ENCODE measurements at regions not wholly inside any gene's neighbourhood (a gene's known extent, or its start where the extent isn't known, plus 50 kb on each side); places are given as distances from the start of the nearest gene placed in this dataset.

DNA sequence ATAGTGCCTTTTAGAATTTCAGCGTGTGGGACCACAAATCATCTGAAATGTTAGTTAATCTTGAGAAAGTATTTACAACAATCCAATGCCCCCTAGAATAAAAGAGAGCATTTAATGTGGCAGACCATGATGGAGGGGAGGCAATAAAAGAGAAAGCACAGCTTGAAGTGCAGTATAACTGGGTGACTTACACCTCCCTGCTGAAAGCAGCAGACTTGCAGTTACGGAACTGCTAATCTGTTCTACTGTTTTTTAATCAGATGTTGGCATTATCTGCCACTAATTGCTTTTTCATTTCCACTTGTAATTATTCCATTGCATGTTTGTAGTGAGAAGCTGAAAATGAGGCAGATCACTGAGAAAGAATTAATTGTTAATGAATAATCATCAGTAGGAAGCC, 130.5 kb upstream of the ITGA4 start:
- H3K9me3 ChIP-seq (ENCODE audit: control insufficient read depth in 2 of 2, low read length in 2 of 2) = no peaks in the 10 kb centered on the region
- no peak overlapping the region for H3K27ac ChIP-seq (ENCODE audit: insufficient read depth, low read length, poor library complexity, severe bottlenecking)
- DNase-seq = no peak
- no peak overlapping the region for H3K4me3 ChIP-seq (ENCODE audit: low read depth, low read length)
- H3K4me3 Mint-ChIP-seq = no peak overlapping the region
- peaks cover 7% of the 10 kb centered on the region for H3K36me3 Mint-ChIP-seq
- H3K4me1 Mint-ChIP-seq = peaks cover 0 to 2% (median 0%) of the 10 kb centered on the region in 4 donors
- no peak for ATAC-seq (ENCODE audit: low read depth in 2 of 2)
- H3K27me3 Mint-ChIP-seq = peaks cover 5% of the 10 kb centered on the region
- peaks cover 2 to 12% (median 5%) of the 10 kb centered on the region in 7 donors for H3K9me3 Mint-ChIP-seq
- H3K27me3 ChIP-seq (ENCODE audit: control insufficient read depth, insufficient read depth, low read length) = no peaks in the 10 kb centered on the region
- H3K36me3 ChIP-seq (ENCODE audit: control insufficient read depth, insufficient read depth, low read length) = no peaks in the 10 kb centered on the region
- no peak overlapping the region for H3K27ac Mint-ChIP-seq
- no peaks in the 10 kb centered on the region for H3K4me1 ChIP-seq (ENCODE audit: control insufficient read depth, insufficient read depth, low read length, poor library complexity, severe bottlenecking)

GRCh38 chr2:181330286-181330685, 126.9 kb upstream of the ITGA4 start:
- Mint-ChIP-seq H3K4me1 (peaks cover 0 to 13% (median 1%) of the 10 kb centered on the region in 4 donors), H3K9me3 (peaks cover 2 to 12% (median 4%) of the 10 kb centered on the region in 7 donors), H3K27ac (no peak overlapping the region), H3K27me3 (no peaks in the 10 kb centered on the region), H3K36me3 (peaks cover 7% of the 10 kb centered on the region), H3K4me3 (no peak overlapping the region)
- Histone ChIP-seq H3K36me3 (ENCODE audit: control insufficient read depth, insufficient read depth, low read length) (no peaks in the 10 kb centered on the region), H3K27ac (ENCODE audit: insufficient read depth, low read length, poor library complexity, severe bottlenecking) (no peak overlapping the region), H3K4me3 (ENCODE audit: low read depth, low read length) (no peak overlapping the region), H3K9me3 (ENCODE audit: control insufficient read depth in 2 of 2, low read length in 2 of 2) (no peaks in the 10 kb centered on the region), H3K4me1 (ENCODE audit: control insufficient read depth, insufficient read depth, low read length, poor library complexity, severe bottlenecking) (peaks cover 4% of the 10 kb centered on the region), H3K27me3 (ENCODE audit: control insufficient read depth, insufficient read depth, low read length) (no peaks in the 10 kb centered on the region)
- DNase-seq (no peak), ATAC-seq (ENCODE audit: low read depth in 2 of 2) (no peak)

DNA sequence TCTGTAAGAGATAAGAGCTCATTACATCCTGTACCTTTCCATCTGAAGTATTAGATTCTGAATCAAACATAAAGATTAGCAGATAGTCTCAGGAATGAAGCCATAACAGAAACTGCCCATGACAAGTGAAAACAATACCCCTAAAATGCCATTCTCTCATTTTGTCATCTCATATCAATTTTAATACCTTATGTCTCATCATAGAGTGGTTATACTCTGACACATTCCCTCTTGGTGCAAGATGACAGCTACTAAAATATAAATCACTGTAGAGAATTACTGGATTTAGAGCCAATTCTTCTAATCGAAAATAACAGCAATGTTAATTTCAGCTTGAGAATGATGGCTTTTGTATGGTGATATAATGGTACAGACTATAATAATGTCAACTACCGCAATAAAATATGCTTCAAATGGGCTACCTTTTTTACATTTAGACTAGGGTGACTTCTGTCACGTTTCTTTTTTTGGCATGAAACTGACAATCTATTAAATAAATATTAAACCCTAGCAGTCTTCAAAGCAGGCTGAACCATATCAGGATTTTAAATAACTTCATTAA, 125.1 kb upstream of the ITGA4 start:
- no peak for DNase-seq
- Histone ChIP-seq H3K4me1 (ENCODE audit: control insufficient read depth, insufficient read depth, low read length, poor library complexity, severe bottlenecking) (peaks cover 4% of the 10 kb centered on the region), H3K27me3 (ENCODE audit: control insufficient read depth, insufficient read depth, low read length) (no peaks in the 10 kb centered on the region), H3K27ac (ENCODE audit: insufficient read depth, low read length, poor library complexity, severe bottlenecking) (no peak overlapping the region), H3K4me3 (ENCODE audit: low read depth, low read length) (no peak overlapping the region), H3K9me3 (ENCODE audit: control insufficient read depth in 2 of 2, low read length in 2 of 2) (no peaks in the 10 kb centered on the region), H3K36me3 (ENCODE audit: control insufficient read depth, insufficient read depth, low read length) (no peaks in the 10 kb centered on the region)
- Mint-ChIP-seq H3K9me3 (peaks cover 0 to 12% (median 4%) of the 10 kb centered on the region in 7 donors), H3K36me3 (peaks cover 7% of the 10 kb centered on the region), H3K27me3 (no peaks in the 10 kb centered on the region), H3K4me3 (no peak overlapping the region), H3K27ac (no peak overlapping the region), H3K4me1 (peaks cover 0 to 13% (median 1%) of the 10 kb centered on the region in 4 donors)
- ATAC-seq (ENCODE audit: low read depth in 2 of 2) = no peak

DNA sequence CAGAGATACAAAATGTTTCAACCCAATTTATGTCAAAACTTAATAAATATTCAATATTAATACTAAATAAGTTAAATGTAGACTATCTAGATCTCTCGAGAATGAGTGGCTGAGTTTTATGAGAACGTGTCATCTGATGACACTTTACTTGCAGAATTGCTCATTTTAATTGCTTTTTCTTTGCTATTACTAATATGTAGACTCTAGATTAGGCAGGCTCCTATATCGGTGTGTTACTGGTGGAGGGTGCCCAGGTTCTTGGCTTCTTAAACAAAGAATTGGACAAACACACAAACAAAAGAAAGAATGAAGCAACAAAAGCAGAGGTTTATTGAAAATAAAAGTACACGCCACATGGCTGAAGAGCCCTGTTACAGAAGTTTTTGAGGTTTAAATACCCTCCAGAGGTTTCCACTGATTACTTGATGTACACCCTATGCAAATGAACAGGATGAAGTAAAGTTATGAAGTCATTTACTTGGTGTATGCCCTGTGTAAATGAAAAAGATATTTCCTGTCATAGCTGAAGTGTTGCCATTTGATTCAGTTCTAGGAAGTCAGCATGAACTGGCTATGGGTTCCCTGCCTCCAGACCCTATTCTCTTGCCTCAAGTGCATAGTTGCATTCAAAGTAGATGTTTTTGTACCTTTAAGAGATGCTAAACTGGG, 122.9 kb upstream of the ITGA4 start:
- Histone ChIP-seq H3K36me3 (ENCODE audit: control insufficient read depth, insufficient read depth, low read length) (no peaks in the 10 kb centered on the region), H3K4me3 (ENCODE audit: low read depth, low read length) (no peak overlapping the region), H3K9me3 (ENCODE audit: control insufficient read depth in 2 of 2, low read length in 2 of 2) (no peaks in the 10 kb centered on the region), H3K27ac (ENCODE audit: insufficient read depth, low read length, poor library complexity, severe bottlenecking) (no peak overlapping the region), H3K4me1 (ENCODE audit: control insufficient read depth, insufficient read depth, low read length, poor library complexity, severe bottlenecking) (peaks cover 4% of the 10 kb centered on the region), H3K27me3 (ENCODE audit: control insufficient read depth, insufficient read depth, low read length) (no peaks in the 10 kb centered on the region)
- Mint-ChIP-seq H3K36me3 (peaks cover 1% of the 10 kb centered on the region), H3K27me3 (no peaks in the 10 kb centered on the region), H3K27ac (peak overlapping the region in 2 of 3 donors; percentile 44 to 70), H3K4me3 (no peak overlapping the region), H3K4me1 (peaks cover 0 to 13% (median under 1%) of the 10 kb centered on the region in 4 donors), H3K9me3 (peaks cover 0 to 11% (median 1%) of the 10 kb centered on the region in 7 donors)
- DNase-seq = peak in 1 of 3 donors; percentile 63
- peak; percentile 74 to 79 for ATAC-seq (ENCODE audit: low read depth in 2 of 2)

DNA sequence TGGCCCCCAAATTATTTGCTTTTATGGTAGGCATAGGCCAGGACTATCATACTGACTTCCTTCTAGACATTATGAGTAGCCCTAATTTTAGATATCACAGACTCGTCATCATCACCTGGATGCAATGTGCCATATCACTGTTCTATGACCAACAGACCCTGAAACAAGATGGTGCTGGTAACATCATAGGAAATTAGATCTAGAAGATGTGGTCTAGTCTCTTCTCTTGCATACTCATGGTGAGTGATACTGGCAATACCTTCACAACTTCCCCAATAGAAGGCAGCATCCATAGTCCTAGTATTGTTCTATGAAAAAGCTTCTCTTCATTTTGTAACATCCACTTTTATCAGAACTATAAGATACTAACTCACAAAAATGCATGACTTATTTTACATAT, 116.3 kb upstream of the ITGA4 start:
- ATAC-seq (ENCODE audit: low read depth in 2 of 2) (no peak), DNase-seq (no peak)
- H3K4me3 Mint-ChIP-seq = no peak overlapping the region
- Histone ChIP-seq H3K27me3 (ENCODE audit: control insufficient read depth, insufficient read depth, low read length) (no peaks in the 10 kb centered on the region), H3K4me3 (ENCODE audit: low read depth, low read length) (no peak overlapping the region), H3K27ac (ENCODE audit: insufficient read depth, low read length, poor library complexity, severe bottlenecking) (no peak overlapping the region), H3K9me3 (ENCODE audit: control insufficient read depth in 2 of 2, low read length in 2 of 2) (no peaks in the 10 kb centered on the region), H3K4me1 (ENCODE audit: control insufficient read depth, insufficient read depth, low read length, poor library complexity, severe bottlenecking) (no peaks in the 10 kb centered on the region), H3K36me3 (ENCODE audit: control insufficient read depth, insufficient read depth, low read length) (no peaks in the 10 kb centered on the region)
- peaks cover 10% of the 10 kb centered on the region for H3K36me3 Mint-ChIP-seq
- no peak overlapping the region for H3K27ac Mint-ChIP-seq
- H3K27me3 Mint-ChIP-seq = no peaks in the 10 kb centered on the region
- peaks cover 0 to 5% (median 0%) of the 10 kb centered on the region in 7 donors for H3K9me3 Mint-ChIP-seq
- peaks cover 0 to 3% (median 0%) of the 10 kb centered on the region in 4 donors for H3K4me1 Mint-ChIP-seq

DNA sequence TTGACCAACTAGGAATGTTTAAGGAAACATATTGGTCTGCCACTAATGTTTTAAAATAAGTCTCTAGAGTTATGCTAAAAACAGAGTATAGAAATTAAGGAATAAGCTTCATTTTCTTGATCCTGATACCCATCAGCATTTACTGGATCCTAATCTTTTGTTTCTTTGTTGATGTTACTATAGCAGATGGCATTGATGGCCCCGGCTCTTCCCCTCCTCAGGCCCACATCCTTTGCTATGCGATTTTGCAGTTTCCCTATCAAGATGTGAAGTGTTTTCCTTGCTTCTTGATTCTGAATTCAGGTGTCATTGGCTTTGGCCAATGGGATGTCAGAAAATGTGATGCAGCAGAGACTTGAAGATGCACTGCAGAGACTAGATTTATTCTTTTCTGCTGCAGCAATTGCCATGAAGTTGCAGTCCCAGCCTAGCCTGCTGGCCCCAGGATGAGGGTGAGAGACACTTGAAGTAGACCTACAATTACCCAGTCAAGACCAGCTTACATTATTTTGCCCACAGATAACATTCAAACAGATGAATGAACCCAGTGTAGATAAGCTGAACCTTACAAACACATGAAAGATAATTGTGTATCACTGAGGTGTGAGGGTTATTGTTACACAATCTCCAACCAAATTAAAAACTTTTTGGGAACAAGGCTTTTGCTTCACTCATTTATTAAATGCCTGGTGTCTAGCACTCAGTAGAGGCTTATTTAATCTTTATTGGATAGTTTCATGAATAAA, 115.2 kb upstream of the ITGA4 start:
- no peak overlapping the region for H3K4me3 Mint-ChIP-seq
- peaks cover 10% of the 10 kb centered on the region for H3K36me3 Mint-ChIP-seq
- H3K27me3 Mint-ChIP-seq = no peaks in the 10 kb centered on the region
- Histone ChIP-seq H3K4me1 (ENCODE audit: control insufficient read depth, insufficient read depth, low read length, poor library complexity, severe bottlenecking) (no peaks in the 10 kb centered on the region), H3K27ac (ENCODE audit: insufficient read depth, low read length, poor library complexity, severe bottlenecking) (no peak overlapping the region), H3K4me3 (ENCODE audit: low read depth, low read length) (no peak overlapping the region), H3K27me3 (ENCODE audit: control insufficient read depth, insufficient read depth, low read length) (no peaks in the 10 kb centered on the region), H3K9me3 (ENCODE audit: control insufficient read depth in 2 of 2, low read length in 2 of 2) (no peaks in the 10 kb centered on the region), H3K36me3 (ENCODE audit: control insufficient read depth, insufficient read depth, low read length) (no peaks in the 10 kb centered on the region)
- DNase-seq (no peak), ATAC-seq (ENCODE audit: low read depth in 2 of 2) (no peak)
- peak overlapping the region in 1 of 3 donors; percentile 10 for H3K27ac Mint-ChIP-seq
- H3K4me1 Mint-ChIP-seq = peaks cover 0 to 3% (median 0%) of the 10 kb centered on the region in 4 donors
- H3K9me3 Mint-ChIP-seq = peaks cover 0 to 5% (median 0%) of the 10 kb centered on the region in 7 donors

DNA sequence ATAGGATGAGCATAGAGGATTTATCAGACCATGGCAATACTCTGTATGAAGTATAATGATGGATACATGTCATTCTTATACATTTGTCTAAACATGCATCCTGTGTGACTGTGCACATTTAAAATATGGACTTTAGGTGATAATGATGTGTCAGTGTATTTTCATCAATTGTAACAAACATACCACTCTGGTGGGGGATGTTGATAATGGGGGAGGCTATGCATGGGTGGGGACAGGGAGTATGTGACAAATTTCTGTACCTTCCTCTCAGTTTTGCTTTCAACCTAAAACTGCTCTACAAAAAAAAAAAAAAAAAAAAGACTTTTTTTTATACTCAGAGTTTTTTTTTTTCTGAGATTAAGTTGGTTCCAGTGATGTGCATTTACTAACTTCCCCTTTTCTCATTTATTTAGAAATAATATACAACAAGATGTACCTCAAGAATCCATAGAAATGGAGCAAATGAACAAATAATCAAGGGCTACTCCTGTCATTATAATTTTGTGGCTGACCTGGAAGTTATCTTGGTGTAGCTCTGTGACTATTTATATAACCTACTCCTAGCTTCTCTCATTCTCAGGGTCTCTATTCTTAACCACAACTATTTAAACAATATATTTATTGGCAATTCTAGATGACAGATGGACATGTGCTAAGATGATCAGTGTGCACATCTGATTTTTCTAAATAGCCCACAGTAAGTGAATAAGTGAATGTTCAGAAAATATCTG, 108.9 kb upstream of the ITGA4 start:
- ATAC-seq (ENCODE audit: low read depth in 2 of 2) (no peak), DNase-seq (peak in 1 of 3 donors; percentile 10)
- Mint-ChIP-seq H3K4me1 (peaks cover 0 to 7% (median 5%) of the 10 kb centered on the region in 4 donors), H3K27me3 (no peaks in the 10 kb centered on the region), H3K36me3 (peaks cover 1% of the 10 kb centered on the region), H3K9me3 (peaks cover 0 to 3% (median 0%) of the 10 kb centered on the region in 7 donors), H3K27ac (no peak overlapping the region), H3K4me3 (no peak overlapping the region)
- Histone ChIP-seq H3K4me3 (ENCODE audit: low read depth, low read length) (no peak overlapping the region), H3K36me3 (ENCODE audit: control insufficient read depth, insufficient read depth, low read length) (no peaks in the 10 kb centered on the region), H3K9me3 (ENCODE audit: control insufficient read depth in 2 of 2, low read length in 2 of 2) (no peaks in the 10 kb centered on the region), H3K27ac (ENCODE audit: insufficient read depth, low read length, poor library complexity, severe bottlenecking) (no peak overlapping the region), H3K27me3 (ENCODE audit: control insufficient read depth, insufficient read depth, low read length) (no peaks in the 10 kb centered on the region), H3K4me1 (ENCODE audit: control insufficient read depth, insufficient read depth, low read length, poor library complexity, severe bottlenecking) (no peaks in the 10 kb centered on the region)
